Endothelial cell of umbilical vein (primary cell): ENCODE measurements at regions not wholly inside any gene's neighbourhood (a gene's known extent, or its start where the extent isn't known, plus 50 kb on each side); places are given as distances from the start of the nearest gene placed in this dataset.
"Not testable (repeated sequence)": the region's sequence is repeated elsewhere in the genome, so short reads cannot be mapped to it uniquely, and the experiment has no call there.

Experiments used
- BruUV-seq: library from RNA; stranded (reverse); fragments of 400-500 nt; replicated peaks from 2 replicates; lab custom pipeline; 2021; lab: Mats Ljungman, UMichigan
- CTCF ChIA-PET: fragments of 300-600, 350-600 bp; sonication (Branson Sonifier 250); formaldehyde crosslinking; loops from one replicate; lab custom pipeline; 2021; ENCODE audit warnings: antibody characterized with exemption, inconsistent platforms; lab: Charles Lee
- POLR2A ChIA-PET: fragments of 300-600, 350-600 bp; sonication (Branson Sonifier 250); formaldehyde crosslinking; loops from one replicate; lab custom pipeline; 2021; ENCODE audit warnings: antibody characterized with exemption, inconsistent platforms; lab: Charles Lee
- DNase-seq: peaks from one replicate; pipeline ENCODE4 v3.0.0-alpha.2; 2011; ENCODE audit warnings: low read depth, low spot score
- FAIRE-seq: peaks from 2 replicates; lab custom pipeline; 2011; peaks lifted over from hg19 to GRCh38; lab: Jason Lieb, UNC
- H2AFZ ChIP-seq: 2 replicates; pipeline ENCODE4 v1.6.0; 2012; ENCODE audit warnings: low read depth, low read length, control low read depth, inconsistent platforms
- H3K27ac ChIP-seq: 2 replicates; pipeline ENCODE4 v1.5.1; 2011; ENCODE audit warnings: low read depth, mild to moderate bottlenecking, control low read depth, low read length, moderate library complexity; ENCODE audit not compliant: insufficient read depth
- H3K27me3 ChIP-seq, 2 experiments: 2 replicates each; pipeline versions ENCODE4 v1.6.0 to v1.6.1; 2011; ENCODE audit warnings: low read length in 2 of 2, mixed read lengths in 1 of 2; ENCODE audit not compliant: control insufficient read depth in 2 of 2, insufficient read depth in 2 of 2
- H3K36me3 ChIP-seq, 2 experiments: 2 replicates in 1 of 2; 3 replicates in 1 of 2; pipeline ENCODE4 v1.5.1; 2011; ENCODE audit warnings: low read length in 2 of 2, mild to moderate bottlenecking in 1 of 2, moderate library complexity in 1 of 2; ENCODE audit not compliant: control insufficient read depth in 2 of 2, insufficient read depth in 2 of 2; ENCODE audit errors: extremely low read depth in 1 of 2
- H3K4me1 ChIP-seq: 3 replicates; pipeline ENCODE4 v1.5.1; 2011; ENCODE audit warnings: mild to moderate bottlenecking, low read length; ENCODE audit not compliant: control insufficient read depth, insufficient read depth; ENCODE audit errors: extremely low read depth
- H3K4me2 ChIP-seq: 2 replicates; pipeline ENCODE4 v1.6.1; 2011; ENCODE audit warnings: low read length, control low read depth, mixed read lengths; ENCODE audit not compliant: insufficient read depth
- H3K4me3 ChIP-seq, 3 experiments: fragments of 200-600 bp in 1 of 3; sonication (generic), shearing (Covaris generic) in 1 of 3; replicated peaks in 1 of 3; 2 replicates each; pipeline ENCODE4 v1.5.1; 2011 to 2016; ENCODE audit warnings: control low read depth in 3 of 3, low read length in 3 of 3, mild to moderate bottlenecking in 2 of 3, inconsistent platforms in 1 of 3, low read depth in 1 of 3, moderate library complexity in 1 of 3; ENCODE audit not compliant: insufficient read depth in 1 of 3
- H3K79me2 ChIP-seq: 2 replicates; pipeline ENCODE4 v1.6.0; 2012; ENCODE audit warnings: low read length, inconsistent platforms; ENCODE audit not compliant: control insufficient read depth, insufficient read depth
- H3K9ac ChIP-seq: replicated peaks from 2 replicates; pipeline ENCODE3; 2011; ENCODE audit warnings: low read length, control low read depth; ENCODE audit not compliant: insufficient read depth; ENCODE audit errors: extremely low read depth
- H3K9me1 ChIP-seq: replicated peaks from 3 replicates; pipeline ENCODE4 v1.6.0; 2011; ENCODE audit warnings: mild to moderate bottlenecking, low read length; ENCODE audit not compliant: control insufficient read depth, insufficient read depth; ENCODE audit errors: extremely low read depth
- H3K9me3 ChIP-seq: replicated peaks from 2 replicates; pipeline ENCODE4 v1.5.1; 2012; ENCODE audit warnings: low read length, inconsistent platforms; ENCODE audit not compliant: control insufficient read depth, insufficient read depth
- H4K20me1 ChIP-seq: replicated peaks from 2 replicates; pipeline ENCODE3; 2011; ENCODE audit warnings: mild to moderate bottlenecking, low read length; ENCODE audit not compliant: control insufficient read depth, insufficient read depth; ENCODE audit errors: extremely low read depth
- EZH2 ChIP-seq: IDR thresholded peaks from 2 replicates; pipeline ENCODE4 v1.6.1; 2012; ENCODE audit warnings: borderline replicate concordance, low read depth, mild to moderate bottlenecking, moderate library complexity, low read length, inconsistent platforms; ENCODE audit not compliant: severe bottlenecking
- FOS ChIP-seq: IDR thresholded peaks from 2 replicates; pipeline ENCODE4 v1.6.1; 2011; ENCODE audit warnings: mild to moderate bottlenecking, low read length, moderate library complexity, borderline replicate concordance; ENCODE audit not compliant: insufficient read depth
- GATA2 ChIP-seq: IDR thresholded peaks from 2 replicates; pipeline ENCODE4 v1.7.0; 2011; ENCODE audit warnings: low read depth, mild to moderate bottlenecking, moderate library complexity, mixed read lengths, low read length; ENCODE audit not compliant: insufficient read length, insufficient read depth
- JUN ChIP-seq: IDR thresholded peaks from 2 replicates; pipeline ENCODE4 v1.6.1; 2011; ENCODE audit warnings: borderline replicate concordance, low read depth; ENCODE audit not compliant: insufficient read length, insufficient read depth
- MYC ChIP-seq: IDR thresholded peaks from one replicate; pipeline ENCODE4 v1.6.1; 2011; ENCODE audit warnings: mild to moderate bottlenecking, low read depth, low read length
- POLR2A ChIP-seq: IDR thresholded peaks from 2 replicates; pipeline ENCODE4 v1.6.1; 2012; ENCODE audit warnings: low read depth, mild to moderate bottlenecking, control low read depth, low read length
- POLR2AphosphoS5 ChIP-seq: IDR thresholded peaks from 2 replicates; pipeline ENCODE4 v1.6.1; 2012; ENCODE audit warnings: low read depth, mild to moderate bottlenecking, control low read depth, low read length, moderate library complexity; ENCODE audit not compliant: insufficient read depth
- dilution Hi-C: fragments of 300-500 bp; cut with MboI; formaldehyde crosslinking; loops from one replicate; pipeline ENCODE4 v1.15.0; 2019; ENCODE audit warnings: low sequenced_read_pairs; ENCODE audit not compliant: extremely low pct_ligation_motif_present
- intact Hi-C: fragments of 100-400 bp; cut with micrococcal nuclease; formaldehyde crosslinking; loops from one replicate; pipeline ENCODE4 v1.10.0; 2022
- TF ChIP-seq, protein P1 (sequence below): IDR thresholded peaks from 2 replicates; pipeline ENCODE4 v1.6.1; 2011; ENCODE audit not compliant: insufficient read depth, insufficient read length
- TF ChIP-seq, protein P2 (sequence below), 2 donors: IDR thresholded peaks; 1 replicate in 1 of 2; 2 replicates in 1 of 2; pipeline ENCODE4 v1.5.1; 2011; ENCODE audit warnings: low read length in 2 of 2, mild to moderate bottlenecking in 2 of 2, moderate library complexity in 2 of 2, control low read depth in 1 of 2, inconsistent platforms in 1 of 2, low read depth in 1 of 2; ENCODE audit not compliant: insufficient read depth in 1 of 2; ENCODE audit errors: extremely low read depth in 1 of 2

DNA sequence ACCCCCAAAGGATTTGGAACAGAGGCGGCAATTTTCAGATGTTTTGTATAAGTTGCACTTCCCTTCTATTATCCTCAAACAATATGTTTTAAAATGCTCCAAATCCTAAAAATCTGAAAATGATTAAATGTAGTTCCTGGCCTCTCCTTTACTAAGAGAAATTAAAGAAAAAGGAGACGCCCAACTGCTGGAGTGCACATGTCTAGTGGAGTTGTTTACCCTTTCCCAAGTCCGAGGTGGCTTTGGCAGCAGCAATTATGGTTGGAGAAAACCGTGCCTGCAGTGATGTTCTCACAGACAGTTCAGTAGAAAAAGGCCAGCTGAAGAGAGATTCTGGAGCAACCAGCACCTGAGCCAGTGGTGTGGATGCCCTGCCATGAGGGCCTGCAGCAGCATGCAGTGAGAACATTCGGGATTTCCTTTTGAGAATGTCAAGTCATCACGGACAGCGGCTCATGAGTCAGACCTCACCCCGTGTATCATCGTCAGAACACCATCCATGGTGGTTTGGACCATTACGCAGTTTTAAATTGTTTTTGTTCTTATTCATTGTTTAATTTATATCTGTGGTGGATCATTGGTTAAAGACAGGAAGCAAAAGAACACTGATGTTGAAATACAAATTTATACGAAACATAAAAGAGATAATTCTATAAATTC is 179.0 kb upstream of the KRR1 start:
- no TSS peak for BruUV-seq
- DNase-seq (no peak), FAIRE-seq (no peak)
- no peaks in the 10 kb centered on the region for H3K9me3 ChIP-seq
- H3K36me3 ChIP-seq, result no peaks in the 10 kb centered on the region
- H3K4me2 ChIP-seq, result no peak overlapping the region
- dilution Hi-C loops (no loop called here), intact Hi-C loops (no loop called here)
- no peak overlapping the region for H3K27ac ChIP-seq
- no peaks in the 10 kb centered on the region for H3K27me3 ChIP-seq
- H3K9ac ChIP-seq, result no peak overlapping the region
- H3K79me2 ChIP-seq, result no peaks in the 10 kb centered on the region
- H3K4me1 ChIP-seq, result no peaks in the 10 kb centered on the region
- no peaks in the 10 kb centered on the region for H4K20me1 ChIP-seq
- ChIA-PET CTCF (no interaction called here), POLR2A (no interaction called here)
- no peak overlapping the region for H3K4me3 ChIP-seq
- TF ChIP-seq POLR2AphosphoS5 (no peak), JUN (no peak), MYC (no peak), POLR2A (no peak), FOS (no peak), GATA2 (no peak), EZH2 (no peak)
- TF ChIP-seq, protein P1, sequence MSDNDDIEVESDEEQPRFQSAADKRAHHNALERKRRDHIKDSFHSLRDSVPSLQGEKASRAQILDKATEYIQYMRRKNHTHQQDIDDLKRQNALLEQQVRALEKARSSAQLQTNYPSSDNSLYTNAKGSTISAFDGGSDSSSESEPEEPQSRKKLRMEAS, result no peak
- TF ChIP-seq, protein P2, sequence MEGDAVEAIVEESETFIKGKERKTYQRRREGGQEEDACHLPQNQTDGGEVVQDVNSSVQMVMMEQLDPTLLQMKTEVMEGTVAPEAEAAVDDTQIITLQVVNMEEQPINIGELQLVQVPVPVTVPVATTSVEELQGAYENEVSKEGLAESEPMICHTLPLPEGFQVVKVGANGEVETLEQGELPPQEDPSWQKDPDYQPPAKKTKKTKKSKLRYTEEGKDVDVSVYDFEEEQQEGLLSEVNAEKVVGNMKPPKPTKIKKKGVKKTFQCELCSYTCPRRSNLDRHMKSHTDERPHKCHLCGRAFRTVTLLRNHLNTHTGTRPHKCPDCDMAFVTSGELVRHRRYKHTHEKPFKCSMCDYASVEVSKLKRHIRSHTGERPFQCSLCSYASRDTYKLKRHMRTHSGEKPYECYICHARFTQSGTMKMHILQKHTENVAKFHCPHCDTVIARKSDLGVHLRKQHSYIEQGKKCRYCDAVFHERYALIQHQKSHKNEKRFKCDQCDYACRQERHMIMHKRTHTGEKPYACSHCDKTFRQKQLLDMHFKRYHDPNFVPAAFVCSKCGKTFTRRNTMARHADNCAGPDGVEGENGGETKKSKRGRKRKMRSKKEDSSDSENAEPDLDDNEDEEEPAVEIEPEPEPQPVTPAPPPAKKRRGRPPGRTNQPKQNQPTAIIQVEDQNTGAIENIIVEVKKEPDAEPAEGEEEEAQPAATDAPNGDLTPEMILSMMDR (IDR thresholded peaks at IDR 0.05; ENCODE audit: extremely low read depth in 1 of 2, insufficient read depth in 1 of 2, low read depth in 1 of 2, low read length in 2 of 2), result no peak
- H3K9me1 ChIP-seq, result no peaks in the 10 kb centered on the region
- H2AFZ ChIP-seq, result no peak overlapping the region

DNA sequence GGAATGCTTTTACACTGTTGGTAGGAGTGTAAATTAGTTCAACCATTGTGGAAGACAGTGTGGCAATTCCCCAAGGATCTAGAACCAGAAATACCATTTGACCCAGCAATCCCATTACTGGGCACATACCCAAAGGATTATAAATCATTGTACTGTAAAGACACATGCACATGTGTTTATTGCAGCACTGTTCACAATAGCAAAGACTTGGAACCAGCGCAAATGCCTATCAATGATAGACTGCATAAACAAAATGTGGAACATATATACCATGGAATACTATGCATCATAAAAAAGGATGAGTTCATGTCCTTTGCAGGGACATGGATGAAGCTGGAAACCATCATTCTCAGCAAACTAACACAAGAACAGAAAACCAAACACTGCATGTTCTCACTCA is 174.8 kb upstream of the KRR1 start:
- intact Hi-C loops, BruUV-seq, POLR2A ChIA-PET, H3K4me1 ChIP-seq, H3K9me3 ChIP-seq, H3K4me3 ChIP-seq, H2AFZ ChIP-seq, H3K27me3 ChIP-seq, FAIRE-seq, H3K9me1 ChIP-seq, H3K9ac ChIP-seq, DNase-seq, H4K20me1 ChIP-seq, dilution Hi-C loops, H3K4me2 ChIP-seq, H3K36me3 ChIP-seq, H3K79me2 ChIP-seq, H3K27ac ChIP-seq: not testable (repeated sequence)
- CTCF ChIA-PET, result interaction anchor here (0.6 kb wide), 1 partner anchor 94 kb away, joined by 3 read pairs; no protein-coding TSS in a partner anchor
